ENCODE measurements at regions not wholly inside any gene's neighbourhood (a gene's known extent, or its start where the extent isn't known, plus 50 kb on each side); places are given as distances from the start of the nearest gene placed in this dataset.

DNA sequence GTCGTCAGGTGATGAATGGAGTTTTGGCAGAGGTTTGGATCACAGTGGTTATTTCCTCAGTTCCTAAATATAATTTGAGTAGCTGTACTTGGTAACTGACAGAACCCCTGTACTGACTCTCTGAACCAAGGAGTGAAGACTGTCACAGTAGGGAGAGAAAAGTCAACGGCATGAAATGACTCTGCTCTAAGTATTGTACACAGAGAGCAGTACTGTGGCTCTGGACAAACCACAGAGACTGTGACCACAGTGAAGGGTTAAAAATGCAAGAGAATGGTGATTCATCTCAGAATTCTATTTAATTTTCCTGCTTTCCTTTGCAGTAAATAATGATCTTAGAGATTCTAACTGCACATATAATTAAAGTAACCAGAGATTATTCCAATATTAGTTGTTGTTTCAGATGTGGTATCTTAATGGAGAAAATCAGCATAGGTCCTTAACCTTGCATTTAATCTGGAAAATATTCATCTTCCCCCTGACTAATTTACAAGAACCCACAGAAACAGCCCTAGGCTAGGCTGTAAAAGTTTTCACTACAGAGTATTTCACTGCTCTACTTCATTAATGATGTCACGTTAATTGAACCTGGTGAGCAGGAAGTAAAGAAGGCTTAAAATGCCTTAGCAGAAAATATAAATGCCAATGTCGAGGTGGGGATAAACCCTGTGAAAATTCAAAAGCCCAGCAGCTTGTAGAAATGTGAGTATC lies 221.9 kb downstream of the LIG4 start:
- peaks cover 2% of the 10 kb centered on the region for H3K9me3 Mint-ChIP-seq (ENCODE audit: insufficient read depth)
- ChIA-PET CTCF (no interaction called here), POLR2A (no interaction called here)
- no peaks in the 10 kb centered on the region for H3K27me3 Mint-ChIP-seq (ENCODE audit: low read depth)
- H3K36me3 Mint-ChIP-seq (ENCODE audit: low read depth) = no peaks in the 10 kb centered on the region
- ATAC-seq = no peak
- no peaks in the 10 kb centered on the region for H3K4me1 Mint-ChIP-seq (ENCODE audit: low read depth)
- no peak for DNase-seq
- H3K4me3 Mint-ChIP-seq = no peak overlapping the region
- no peak overlapping the region for H3K27ac Mint-ChIP-seq

DNA sequence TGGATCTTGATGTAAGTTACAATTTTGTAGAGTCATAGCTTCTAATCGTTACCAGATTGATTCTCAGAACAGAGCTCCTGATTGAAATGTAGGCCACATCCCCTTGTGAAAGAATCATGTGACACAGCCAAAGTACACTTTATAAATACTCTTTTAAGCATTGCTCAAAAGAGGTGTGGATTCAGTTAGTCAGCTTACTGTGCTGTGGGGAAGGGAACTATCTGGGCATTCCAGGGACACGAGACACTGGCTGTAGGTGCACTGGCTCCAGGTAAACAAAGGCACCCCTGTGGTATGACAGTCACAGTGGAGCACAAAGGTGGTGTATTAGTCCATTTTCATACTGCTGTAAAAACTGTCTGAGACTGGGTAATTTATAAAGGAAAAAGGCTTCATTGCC lies 222.8 kb downstream of the LIG4 start:
- ChIA-PET POLR2A (no interaction called here), CTCF (no interaction called here)
- Mint-ChIP-seq H3K27ac (no peak overlapping the region), H3K4me1 (ENCODE audit: low read depth) (no peaks in the 10 kb centered on the region), H3K27me3 (ENCODE audit: low read depth) (no peaks in the 10 kb centered on the region), H3K4me3 (no peak overlapping the region), H3K36me3 (ENCODE audit: low read depth) (no peaks in the 10 kb centered on the region), H3K9me3 (ENCODE audit: insufficient read depth) (peaks cover 5% of the 10 kb centered on the region)
- DNase-seq (no peak), ATAC-seq (no peak)

DNA sequence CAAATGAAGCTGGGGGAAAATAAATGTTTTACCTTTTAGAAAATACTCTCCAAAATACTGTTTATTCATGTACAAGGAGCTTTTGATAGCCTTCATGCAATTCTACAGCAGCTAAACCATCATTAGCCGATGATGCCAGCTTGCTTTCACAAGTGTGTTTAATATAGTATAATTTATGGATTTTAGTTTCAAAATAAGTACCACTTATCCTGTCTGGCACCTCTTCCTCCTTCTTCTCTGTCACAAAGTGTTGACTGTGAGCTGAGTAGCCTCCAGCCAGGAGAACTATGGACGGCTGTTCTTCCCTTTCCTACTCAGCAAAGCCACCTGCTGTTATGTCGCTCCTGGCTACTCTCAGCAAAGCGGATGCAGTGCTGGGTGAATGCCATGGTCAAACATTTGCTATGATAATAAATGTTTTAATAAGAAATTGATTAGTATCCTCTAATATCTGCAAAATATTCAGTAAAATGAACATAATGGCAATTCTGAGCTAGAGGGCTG lies 238.2 kb downstream of the LIG4 start:
- Mint-ChIP-seq H3K4me3 (no peak overlapping the region), H3K4me1 (ENCODE audit: low read depth) (no peaks in the 10 kb centered on the region), H3K27ac (no peak overlapping the region), H3K9me3 (ENCODE audit: insufficient read depth) (no peaks in the 10 kb centered on the region), H3K27me3 (ENCODE audit: low read depth) (no peaks in the 10 kb centered on the region), H3K36me3 (ENCODE audit: low read depth) (no peaks in the 10 kb centered on the region)
- ATAC-seq (no peak), DNase-seq (no peak)
- CTCF ChIA-PET = no interaction called here
- POLR2A ChIA-PET = no interaction called here

DNA sequence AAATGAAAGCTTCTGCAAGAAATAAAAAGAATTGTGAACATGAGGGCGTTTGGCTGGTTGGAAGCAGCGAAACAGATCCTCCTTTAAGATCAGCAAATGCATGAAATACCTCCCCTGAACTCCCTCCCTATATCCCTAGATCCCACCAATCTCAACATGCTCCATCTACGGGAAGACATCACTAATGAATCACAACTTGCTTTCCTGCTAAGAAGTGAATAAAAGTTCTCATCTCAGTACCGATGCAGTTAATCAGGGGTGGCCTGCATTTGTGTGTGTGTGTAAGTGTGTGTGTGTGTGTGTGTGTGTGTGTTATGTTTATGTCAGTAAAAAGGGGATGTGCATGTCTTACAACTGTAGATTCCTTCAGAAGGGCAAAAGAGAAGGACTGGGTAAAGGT lies 238.7 kb downstream of the LIG4 start:
- no peak for ATAC-seq
- Mint-ChIP-seq H3K9me3 (ENCODE audit: insufficient read depth) (no peaks in the 10 kb centered on the region), H3K27me3 (ENCODE audit: low read depth) (no peaks in the 10 kb centered on the region), H3K27ac (no peak overlapping the region), H3K4me3 (no peak overlapping the region), H3K36me3 (ENCODE audit: low read depth) (no peaks in the 10 kb centered on the region), H3K4me1 (ENCODE audit: low read depth) (no peaks in the 10 kb centered on the region)
- POLR2A ChIA-PET = no interaction called here
- CTCF ChIA-PET = no interaction called here
- DNase-seq = no peak

DNA sequence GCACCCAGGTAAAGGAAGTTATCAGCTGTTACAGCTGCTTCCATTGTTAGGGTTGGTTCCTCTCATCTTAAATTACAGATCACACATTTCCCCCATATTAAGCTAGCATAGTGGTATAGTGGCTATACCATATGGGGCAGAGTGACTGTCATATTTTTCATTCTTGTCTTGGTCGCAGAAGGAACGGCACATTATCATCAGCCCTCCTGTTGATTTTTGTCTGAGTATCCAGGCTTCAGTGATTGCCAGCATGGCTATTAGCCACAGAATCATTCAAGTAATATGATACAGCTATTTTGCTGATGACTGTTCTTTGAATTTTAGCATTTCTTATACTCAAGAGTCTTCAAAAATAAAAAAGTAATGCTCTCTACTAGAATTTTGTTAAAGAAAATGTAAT lies 240.9 kb downstream of the LIG4 start:
- H3K27me3 Mint-ChIP-seq (ENCODE audit: low read depth) = no peaks in the 10 kb centered on the region
- ATAC-seq (no peak), DNase-seq (no peak)
- H3K9me3 Mint-ChIP-seq (ENCODE audit: insufficient read depth) = no peaks in the 10 kb centered on the region
- H3K36me3 Mint-ChIP-seq (ENCODE audit: low read depth) = no peaks in the 10 kb centered on the region
- POLR2A ChIA-PET = no interaction called here
- CTCF ChIA-PET = no interaction called here
- H3K4me3 Mint-ChIP-seq = no peak overlapping the region
- H3K4me1 Mint-ChIP-seq (ENCODE audit: low read depth) = no peaks in the 10 kb centered on the region
- no peak overlapping the region for H3K27ac Mint-ChIP-seq

DNA sequence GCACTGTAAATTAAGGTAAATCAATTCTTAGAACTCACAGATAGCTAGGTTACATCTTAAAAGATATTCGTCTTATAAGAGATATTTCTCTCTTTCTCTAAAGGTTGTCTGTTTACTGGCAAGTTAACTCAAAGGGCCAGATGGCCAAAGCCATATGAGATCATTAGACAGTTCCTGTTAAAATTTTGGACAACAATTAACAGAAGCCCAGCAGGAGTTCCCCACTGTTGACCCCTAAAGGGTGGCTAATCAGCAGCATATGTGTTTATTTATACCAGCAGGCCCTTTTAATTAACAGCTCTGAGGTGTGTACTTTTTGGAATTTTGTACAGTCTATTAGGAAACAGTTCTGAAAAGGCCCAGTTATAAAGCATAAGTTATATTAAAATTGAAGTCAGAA lies 245.8 kb downstream of the LIG4 start:
- DNase-seq (no peak), ATAC-seq (no peak)
- no peak overlapping the region for H3K27ac Mint-ChIP-seq
- no peak overlapping the region for H3K4me3 Mint-ChIP-seq
- POLR2A ChIA-PET = no interaction called here
- H3K27me3 Mint-ChIP-seq (ENCODE audit: low read depth) = no peaks in the 10 kb centered on the region
- CTCF ChIA-PET = no interaction called here
- H3K9me3 Mint-ChIP-seq (ENCODE audit: insufficient read depth) = peaks cover 3% of the 10 kb centered on the region
- no peaks in the 10 kb centered on the region for H3K4me1 Mint-ChIP-seq (ENCODE audit: low read depth)
- H3K36me3 Mint-ChIP-seq (ENCODE audit: low read depth) = no peaks in the 10 kb centered on the region

DNA sequence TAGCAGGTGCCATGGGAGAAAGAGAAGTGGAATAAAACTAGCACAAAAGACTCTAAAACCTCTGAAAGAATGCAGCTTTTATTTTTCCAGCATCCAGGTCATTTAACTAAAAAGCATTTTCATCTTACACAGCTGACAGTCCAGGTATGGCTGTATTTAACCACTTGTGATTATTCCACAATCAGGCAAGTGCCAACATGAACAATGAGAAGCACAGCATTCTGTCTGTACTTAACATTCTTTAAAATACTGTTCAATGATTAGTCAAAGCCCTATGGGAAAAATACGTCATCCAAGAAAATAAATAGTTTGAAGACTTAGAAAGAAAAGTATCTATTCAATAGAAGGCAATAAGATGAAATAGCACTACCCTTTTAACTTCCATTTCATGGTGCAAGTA lies 246.9 kb downstream of the LIG4 start:
- no peaks in the 10 kb centered on the region for H3K36me3 Mint-ChIP-seq (ENCODE audit: low read depth)
- no peak overlapping the region for H3K27ac Mint-ChIP-seq
- ChIA-PET POLR2A (no interaction called here), CTCF (no interaction called here)
- no peak for DNase-seq
- ATAC-seq = no peak
- no peaks in the 10 kb centered on the region for H3K27me3 Mint-ChIP-seq (ENCODE audit: low read depth)
- no peaks in the 10 kb centered on the region for H3K4me1 Mint-ChIP-seq (ENCODE audit: low read depth)
- H3K9me3 Mint-ChIP-seq (ENCODE audit: insufficient read depth) = peaks cover 3% of the 10 kb centered on the region
- H3K4me3 Mint-ChIP-seq = no peak overlapping the region

DNA sequence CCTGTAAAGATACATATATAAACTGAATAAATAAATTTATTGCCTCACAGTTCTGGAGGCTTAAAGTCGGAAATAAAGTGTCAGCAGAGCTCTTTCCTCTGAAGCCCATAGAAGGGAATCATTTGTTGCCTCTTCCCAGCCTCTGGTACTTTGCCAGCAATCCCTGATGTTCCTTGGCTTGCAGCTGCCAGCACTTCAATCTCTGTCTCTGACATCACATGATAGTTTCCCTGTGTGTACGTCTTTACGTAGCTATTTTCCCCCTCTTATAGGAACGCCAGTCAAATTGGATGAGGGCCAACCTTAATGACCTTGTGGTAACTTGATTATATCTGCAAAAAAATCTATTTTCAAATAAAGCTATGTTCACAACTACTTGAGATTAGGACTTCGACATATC lies 250.9 kb downstream of the LIG4 start:
- ChIA-PET POLR2A (no interaction called here), CTCF (no interaction called here)
- H3K36me3 Mint-ChIP-seq (ENCODE audit: low read depth) = no peaks in the 10 kb centered on the region
- no peak for ATAC-seq
- DNase-seq = no peak
- no peaks in the 10 kb centered on the region for H3K4me1 Mint-ChIP-seq (ENCODE audit: low read depth)
- H3K27ac Mint-ChIP-seq = no peak overlapping the region
- peaks cover 3% of the 10 kb centered on the region for H3K9me3 Mint-ChIP-seq (ENCODE audit: insufficient read depth)
- H3K27me3 Mint-ChIP-seq (ENCODE audit: low read depth) = no peaks in the 10 kb centered on the region
- H3K4me3 Mint-ChIP-seq = no peak overlapping the region

DNA sequence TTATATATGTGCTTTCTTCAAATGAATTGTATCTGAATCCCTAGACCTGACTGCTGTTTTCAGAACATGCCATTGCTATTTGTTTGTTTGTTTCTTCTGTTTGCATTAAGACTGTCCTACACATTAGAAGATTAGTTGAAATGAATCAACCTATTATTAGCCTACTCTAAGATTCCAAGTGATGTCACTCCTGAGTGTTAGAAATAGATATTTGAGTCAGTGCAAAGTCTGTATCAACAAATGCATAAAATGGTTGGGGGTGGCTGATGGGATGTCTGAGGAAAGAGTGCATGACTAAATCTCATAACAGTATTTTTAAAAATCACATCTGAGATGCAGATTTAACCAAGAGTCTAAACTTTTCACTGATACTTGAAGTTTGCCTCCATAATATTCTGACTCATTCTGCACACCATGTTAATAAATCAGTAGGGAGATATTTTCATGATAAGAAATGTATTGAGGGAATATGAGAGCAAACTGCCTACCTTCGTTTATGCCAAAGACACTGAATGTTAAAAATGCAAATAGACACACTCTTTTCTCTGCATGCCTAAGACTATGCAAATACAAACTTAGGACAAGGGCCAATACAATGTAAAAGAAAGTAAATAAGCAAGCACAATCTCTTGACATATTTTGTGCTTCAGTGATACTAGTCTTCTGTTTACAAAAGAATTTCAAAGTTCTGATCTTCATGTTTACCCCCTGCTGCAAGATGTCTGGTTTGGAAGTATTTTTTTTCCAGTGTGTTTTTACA lies 253.3 kb downstream of the LIG4 start:
- H3K4me3 Mint-ChIP-seq = no peak overlapping the region
- CTCF ChIA-PET = no interaction called here

DNA sequence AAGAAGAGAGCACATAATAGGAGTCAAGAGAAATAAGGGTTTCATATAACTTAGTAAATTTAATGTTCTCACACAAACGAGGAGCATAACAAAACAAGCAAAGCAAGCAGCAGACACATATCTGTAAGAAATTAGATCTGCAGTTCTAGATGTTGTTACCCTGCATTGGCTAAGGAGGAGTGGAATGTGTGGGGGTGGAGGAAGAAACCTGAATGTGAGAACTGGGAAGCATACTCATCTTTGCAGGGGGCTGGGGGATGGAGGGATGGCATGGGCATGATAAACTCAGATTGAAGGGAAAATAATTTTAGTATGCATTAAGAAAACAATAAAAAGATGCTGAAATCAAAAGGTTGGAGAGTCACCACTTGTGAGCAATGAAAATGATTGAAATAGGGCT lies 255.0 kb downstream of the LIG4 start:
- Mint-ChIP-seq H3K36me3 (ENCODE audit: low read depth) (no peaks in the 10 kb centered on the region), H3K4me1 (ENCODE audit: low read depth) (no peaks in the 10 kb centered on the region), H3K9me3 (ENCODE audit: insufficient read depth) (no peaks in the 10 kb centered on the region), H3K4me3 (no peak overlapping the region), H3K27ac (no peak overlapping the region), H3K27me3 (ENCODE audit: low read depth) (no peaks in the 10 kb centered on the region)
- DNase-seq = no peak
- POLR2A ChIA-PET = no interaction called here
- CTCF ChIA-PET = no interaction called here
- no peak for ATAC-seq

More for the DNA sequence above, 253.3 kb downstream of the LIG4 start:
- DNase-seq (no peak), ATAC-seq (no peak)
- POLR2A ChIA-PET = no interaction called here
- H3K27ac Mint-ChIP-seq = no peak overlapping the region
- H3K9me3 Mint-ChIP-seq (ENCODE audit: insufficient read depth) = no peaks in the 10 kb centered on the region
- H3K27me3 Mint-ChIP-seq (ENCODE audit: low read depth) = no peaks in the 10 kb centered on the region
- H3K36me3 Mint-ChIP-seq (ENCODE audit: low read depth) = no peaks in the 10 kb centered on the region
- H3K4me1 Mint-ChIP-seq (ENCODE audit: low read depth) = no peaks in the 10 kb centered on the region

DNA sequence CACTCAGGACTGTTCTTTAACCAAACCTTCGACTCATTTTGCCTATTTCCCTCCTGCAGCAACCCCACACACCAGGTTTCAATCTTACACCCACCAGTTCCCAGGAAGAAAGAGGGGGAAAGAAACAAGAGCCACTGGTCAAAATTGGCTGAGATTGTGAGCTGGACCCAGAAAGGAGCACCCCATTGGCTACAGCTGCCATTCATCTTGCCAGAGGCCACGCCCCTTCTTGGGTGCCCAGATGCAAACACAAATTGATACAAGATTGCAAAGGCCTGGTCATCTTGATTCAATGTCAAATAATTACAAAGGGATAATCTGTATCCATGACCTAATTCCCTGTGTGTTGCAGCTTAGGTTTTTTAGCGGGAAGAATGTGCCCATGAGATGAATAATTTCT lies 258.4 kb downstream of the LIG4 start:
- ChIA-PET POLR2A (no interaction called here), CTCF (no interaction called here)
- no peak for DNase-seq
- Mint-ChIP-seq H3K27ac (no peak overlapping the region), H3K4me1 (ENCODE audit: low read depth) (no peaks in the 10 kb centered on the region), H3K27me3 (ENCODE audit: low read depth) (no peaks in the 10 kb centered on the region), H3K4me3 (no peak overlapping the region), H3K9me3 (ENCODE audit: insufficient read depth) (no peaks in the 10 kb centered on the region), H3K36me3 (ENCODE audit: low read depth) (no peaks in the 10 kb centered on the region)
- ATAC-seq = no peak

DNA sequence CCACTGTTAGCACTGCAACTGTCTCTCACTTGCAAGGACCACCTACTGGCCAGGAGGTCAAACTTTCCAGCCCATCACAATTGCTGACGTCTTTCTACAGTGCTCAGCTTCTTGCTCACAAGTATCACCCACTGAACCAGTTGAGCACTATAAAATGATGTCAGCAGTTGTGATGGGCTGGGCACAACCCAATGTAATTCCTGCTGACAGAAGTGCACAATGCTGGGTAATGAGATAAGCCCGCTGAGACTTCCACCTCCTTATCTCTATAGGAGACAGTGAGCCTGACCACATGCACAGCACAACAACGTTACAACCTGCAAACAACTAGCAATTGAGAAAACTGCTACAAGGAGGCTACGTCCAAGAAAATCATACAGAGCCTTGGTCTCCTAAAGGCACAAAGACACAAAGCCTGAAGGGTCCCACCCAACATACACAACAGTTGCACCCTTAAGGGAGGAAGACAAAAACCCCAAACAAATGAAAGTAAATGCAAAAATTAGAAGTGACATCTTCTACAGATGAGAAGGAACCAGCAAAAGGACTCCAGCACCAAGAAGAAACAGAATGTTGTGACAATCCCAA lies 273.2 kb downstream of the LIG4 start:
- POLR2A ChIA-PET = no interaction called here
- H3K27me3 Mint-ChIP-seq (ENCODE audit: low read depth) = no peaks in the 10 kb centered on the region
- DNase-seq (no peak), ATAC-seq (no peak)
- no peaks in the 10 kb centered on the region for H3K4me1 Mint-ChIP-seq (ENCODE audit: low read depth)
- H3K9me3 Mint-ChIP-seq (ENCODE audit: insufficient read depth) = peaks cover 13% of the 10 kb centered on the region
- no peak overlapping the region for H3K27ac Mint-ChIP-seq
- CTCF ChIA-PET = no interaction called here
- no peak overlapping the region for H3K4me3 Mint-ChIP-seq
- no peaks in the 10 kb centered on the region for H3K36me3 Mint-ChIP-seq (ENCODE audit: low read depth)
